K562 (cell line): ENCODE measurements at regions not wholly inside any gene's neighbourhood (a gene's known extent, or its start where the extent isn't known, plus 50 kb on each side); places are given as distances from the start of the nearest gene placed in this dataset.

Experiments
- NONO ChIP-seq, 2 experiments: fragments of 200-400 bp in 1 of 2; fragments of 450-650 bp in 1 of 2; formaldehyde crosslinking in 1 of 2; IDR thresholded peaks; 2 replicates each; pipeline ENCODE4 v1.6.1; 2017; ENCODE audit warnings: low read depth in 2 of 2, mild to moderate bottlenecking in 2 of 2, moderate library complexity in 2 of 2, low read length in 1 of 2
- POLR2A ChIP-seq: fragments of 450-650 bp; conservative IDR thresholded peaks from 2 replicates; pipeline ENCODE4 v1.6.1; 2016
- TF ChIP-seq, protein P1 (sequence below): sonication (generic); formaldehyde crosslinking; IDR thresholded peaks from 2 replicates; pipeline ENCODE4 v1.8.0; 2022; ENCODE audit warnings: mild to moderate bottlenecking, missing genetic modification reagents, borderline replicate concordance

DNA sequence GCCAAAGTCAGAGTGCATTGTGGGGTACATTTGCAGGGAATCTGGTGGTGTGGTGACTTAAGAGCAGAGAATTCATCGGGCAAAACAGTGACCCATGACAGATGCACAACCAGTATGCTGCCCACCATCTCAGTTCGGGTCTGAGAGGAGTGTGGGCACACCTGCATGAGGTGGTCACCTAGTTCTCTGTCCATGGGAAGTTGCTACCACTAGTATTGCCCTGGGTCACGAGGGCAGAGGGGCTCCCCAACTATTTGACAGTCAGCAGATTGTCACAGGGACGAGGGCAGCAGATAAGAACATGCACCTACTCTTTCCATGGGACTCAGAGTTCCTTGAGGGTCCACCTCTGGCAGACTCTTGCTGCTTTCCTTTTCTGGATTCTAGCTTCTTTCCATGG lies 305.2 kb upstream of the MAOA start:
- TF ChIP-seq NONO (IDR thresholded peaks at IDR 0.05; ENCODE audit: low read depth in 2 of 2, low read length in 1 of 2) (no peak), POLR2A (no peak)
- TF ChIP-seq, protein P1, sequence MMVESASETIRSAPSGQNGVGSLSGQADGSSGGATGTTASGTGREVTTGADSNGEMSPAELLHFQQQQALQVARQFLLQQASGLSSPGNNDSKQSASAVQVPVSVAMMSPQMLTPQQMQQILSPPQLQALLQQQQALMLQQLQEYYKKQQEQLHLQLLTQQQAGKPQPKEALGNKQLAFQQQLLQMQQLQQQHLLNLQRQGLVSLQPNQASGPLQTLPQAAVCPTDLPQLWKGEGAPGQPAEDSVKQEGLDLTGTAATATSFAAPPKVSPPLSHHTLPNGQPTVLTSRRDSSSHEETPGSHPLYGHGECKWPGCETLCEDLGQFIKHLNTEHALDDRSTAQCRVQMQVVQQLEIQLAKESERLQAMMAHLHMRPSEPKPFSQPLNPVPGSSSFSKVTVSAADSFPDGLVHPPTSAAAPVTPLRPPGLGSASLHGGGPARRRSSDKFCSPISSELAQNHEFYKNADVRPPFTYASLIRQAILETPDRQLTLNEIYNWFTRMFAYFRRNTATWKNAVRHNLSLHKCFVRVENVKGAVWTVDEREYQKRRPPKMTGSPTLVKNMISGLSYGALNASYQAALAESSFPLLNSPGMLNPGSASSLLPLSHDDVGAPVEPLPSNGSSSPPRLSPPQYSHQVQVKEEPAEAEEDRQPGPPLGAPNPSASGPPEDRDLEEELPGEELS = no peak
